SK-MEL-5 (cell line): ENCODE measurements at regions not wholly inside any gene's neighbourhood (a gene's known extent, or its start where the extent isn't known, plus 50 kb on each side); places are given as distances from the start of the nearest gene placed in this dataset.
"Not testable (repeated sequence)": the region's sequence is repeated elsewhere in the genome, so short reads cannot be mapped to it uniquely, and the experiment has no call there.

ENCODE experiments used
- DNase-seq: peaks from one replicate; pipeline ENCODE4 v3.0.0-alpha.2; 2016; ENCODE audit warnings: low read depth, low spot score
- in situ Hi-C: cut with HindIII; loops from 2 replicates; pipeline ENCODE4 v1.10.0; 2016; ENCODE audit warnings: low sequenced_read_pairs, high pct_unique_total_duplicates, low pct_unique_long_range_greater_than_20kb

DNA sequence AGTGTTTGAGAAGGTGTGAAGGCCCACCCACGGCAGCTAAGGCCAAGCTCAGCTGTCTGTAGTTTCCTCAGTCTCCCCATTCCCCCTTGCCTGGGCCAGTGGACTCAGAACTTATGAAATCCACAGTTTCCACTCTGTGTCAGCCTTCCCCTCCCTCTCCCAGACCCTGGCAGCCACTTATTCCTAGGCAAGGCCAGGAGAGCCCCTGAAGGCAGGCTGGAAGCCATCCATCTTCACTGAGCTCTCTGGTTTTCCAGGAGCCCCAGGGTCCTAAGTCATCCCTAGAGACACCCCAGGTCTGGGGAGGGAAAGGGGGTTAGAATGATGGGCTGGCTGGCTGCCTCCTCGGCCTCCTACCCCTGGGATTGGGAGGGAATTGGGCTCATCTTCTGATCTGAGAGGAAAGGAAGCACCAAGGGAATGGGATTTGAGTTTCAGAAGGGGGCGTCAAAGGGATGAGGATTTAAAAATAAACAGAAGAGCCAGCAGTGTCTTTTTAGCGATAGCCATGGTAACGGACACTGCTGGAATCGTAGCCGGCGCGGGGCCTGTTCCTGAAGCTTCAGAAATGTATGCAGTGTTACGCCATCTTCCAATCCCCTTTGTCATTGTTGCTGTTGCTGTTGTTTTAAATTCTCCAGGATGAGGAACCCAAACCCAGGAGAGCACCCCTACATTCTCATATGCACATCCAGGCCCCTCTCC is 561.1 kb upstream of the CADM1 start:
- no peak for DNase-seq
- in situ Hi-C loops = no loop called here

GRCh38 chr11:116062490-116063171 is 558.4 kb upstream of the CADM1 start:
- no peak for DNase-seq
- in situ Hi-C loops = no loop called here

DNA sequence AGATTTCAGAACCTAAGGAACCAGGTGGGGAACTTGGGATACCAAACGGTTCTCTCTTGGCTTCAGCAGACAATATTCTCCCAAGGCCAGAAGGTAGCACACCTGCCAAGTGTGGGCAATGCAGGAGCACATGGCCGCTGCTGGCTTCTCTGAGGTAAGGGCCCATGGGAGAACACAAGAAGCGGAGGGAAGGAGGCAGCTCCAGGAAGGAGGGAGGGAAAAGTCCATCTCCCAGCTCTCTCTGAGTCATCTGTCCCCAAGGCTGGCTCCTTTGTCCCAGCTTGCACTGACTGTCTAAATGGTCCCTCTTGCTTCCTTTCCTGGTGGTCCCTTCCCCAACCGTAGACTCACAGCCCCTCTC is 557.9 kb upstream of the CADM1 start:
- in situ Hi-C loops = no loop called here
- DNase-seq = no peak

DNA sequence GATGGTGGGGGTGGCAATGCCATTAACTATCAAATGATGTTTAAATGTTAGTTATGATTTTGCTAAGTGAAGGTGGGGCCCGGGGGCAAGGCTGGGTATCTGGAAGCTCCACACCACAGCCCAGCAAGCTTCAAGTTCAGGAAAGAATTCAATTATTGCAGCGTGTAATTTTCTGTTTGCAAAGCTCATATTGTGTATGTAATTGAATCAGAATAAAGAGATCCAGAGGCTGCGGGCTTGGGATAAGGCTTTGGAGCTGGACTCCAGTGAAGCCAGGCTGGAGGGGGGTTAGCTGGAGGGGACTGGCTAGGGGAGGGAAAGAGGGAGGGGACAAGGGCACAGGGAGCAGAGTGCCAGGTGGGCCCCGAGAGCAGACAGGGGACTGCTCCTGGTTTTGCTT is 557.1 kb upstream of the CADM1 start:
- in situ Hi-C loops = no loop called here
- DNase-seq = no peak

- in situ Hi-C loops = no loop called here
- DNase-seq = no peak
Measured at GRCh38 chr11:116059919-116060318, 555.7 kb upstream of the CADM1 start.

GRCh38 chr11:116057000-116057399 is 552.8 kb upstream of the CADM1 start:
- DNase-seq = no peak
- in situ Hi-C loops = no loop called here

GRCh38 chr11:116055064-116055463 is 550.8 kb upstream of the CADM1 start:
- in situ Hi-C loops = no loop called here
- no peak for DNase-seq

DNA sequence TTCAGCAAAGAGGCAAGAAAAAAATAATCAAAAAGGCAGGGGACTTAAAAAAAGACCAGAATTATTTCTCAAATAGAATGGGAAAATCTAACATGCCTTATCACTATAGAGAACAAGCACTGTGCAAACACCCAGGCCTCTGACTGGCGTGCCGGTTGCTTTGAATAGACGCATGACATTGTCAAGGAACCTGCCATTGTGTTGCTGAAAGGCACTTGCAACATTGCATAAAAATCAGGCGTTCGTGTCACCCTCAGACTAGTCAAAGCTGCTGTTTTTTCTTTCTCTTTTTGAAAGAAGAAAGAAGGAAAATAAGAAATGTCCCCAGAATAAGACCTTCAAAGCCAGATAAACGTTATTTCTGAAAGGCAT is 549.3 kb upstream of the CADM1 start:
- in situ Hi-C loops = no loop called here
- DNase-seq = no peak

- in situ Hi-C loops = no loop called here
- DNase-seq = no peak
Measured at GRCh38 chr11:116052603-116053547, 548.7 kb upstream of the CADM1 start.

DNA sequence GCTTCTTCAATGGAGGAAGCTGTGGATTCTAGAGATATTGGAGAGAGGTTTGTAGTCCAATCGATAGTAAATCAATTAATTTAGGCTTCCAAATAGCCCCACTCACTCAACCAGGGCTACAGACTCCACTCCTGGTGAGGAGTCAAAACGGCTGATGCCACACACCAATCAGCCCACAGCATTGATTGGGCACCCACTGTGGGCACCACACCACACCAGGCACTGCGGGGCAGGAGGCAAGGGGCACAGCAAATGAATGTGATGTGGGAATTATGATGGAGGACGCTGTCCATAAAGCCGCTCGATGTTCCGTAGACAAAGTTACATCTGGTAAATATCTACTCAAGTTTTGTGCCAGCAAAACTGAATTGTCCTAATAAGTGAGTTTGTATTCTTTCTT is 547.3 kb upstream of the CADM1 start:
- in situ Hi-C loops = no loop called here

GRCh38 chr11:116049383-116049782 is 545.2 kb upstream of the CADM1 start:
- no peak for DNase-seq
- in situ Hi-C loops = no loop called here

More for the DNA sequence above, 547.3 kb upstream of the CADM1 start:
- DNase-seq = no peak

GRCh38 chr11:116046127-116046526 is 541.9 kb upstream of the CADM1 start:
- DNase-seq = no peak
- in situ Hi-C loops = no loop called here

GRCh38 chr11:116044941-116045340 is 540.7 kb upstream of the CADM1 start:
- in situ Hi-C loops = no loop called here

DNA sequence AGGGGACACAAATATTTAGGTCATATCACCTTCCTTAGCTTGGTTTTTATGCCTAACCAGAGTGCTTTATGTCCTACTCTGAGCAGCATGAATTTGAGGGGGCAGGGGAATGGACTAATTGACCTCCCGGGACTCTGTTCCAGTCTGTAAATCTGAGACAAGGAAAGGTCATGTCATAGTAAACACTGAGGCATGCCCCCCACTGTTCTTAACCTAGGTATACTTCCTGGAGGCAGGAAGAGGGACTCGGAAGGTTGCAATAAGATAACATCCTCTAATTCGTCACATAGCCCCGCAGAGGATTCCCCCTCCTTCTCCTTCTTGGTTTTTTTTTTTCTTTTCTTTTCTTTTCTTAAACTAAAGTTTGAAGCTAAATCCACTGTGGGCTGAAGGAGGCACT is 540.3 kb upstream of the CADM1 start:
- no peak for DNase-seq
- in situ Hi-C loops = no loop called here

More at GRCh38 chr11:116044941-116045340, 540.7 kb upstream of the CADM1 start:
- DNase-seq = no peak

DNA sequence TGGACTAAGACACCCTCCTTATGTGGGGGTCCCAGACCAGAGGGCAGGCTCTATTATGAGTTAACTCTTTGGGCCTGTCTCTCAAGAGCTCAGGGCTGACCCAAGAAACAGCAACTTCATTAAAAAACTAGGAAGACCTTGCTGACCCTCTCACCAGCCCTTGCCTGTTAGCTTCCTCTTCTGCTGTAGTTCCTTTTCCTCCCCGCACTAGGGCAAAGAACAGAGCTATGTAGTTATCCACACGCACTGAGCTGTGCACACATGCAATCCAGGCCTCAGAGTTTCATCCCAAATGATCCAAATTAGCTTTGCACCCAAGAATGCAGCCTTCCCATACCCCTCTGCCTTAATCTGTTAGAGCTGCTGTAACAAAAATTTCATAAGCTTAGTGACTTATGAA is 539.6 kb upstream of the CADM1 start:
- DNase-seq = no peak

DNA sequence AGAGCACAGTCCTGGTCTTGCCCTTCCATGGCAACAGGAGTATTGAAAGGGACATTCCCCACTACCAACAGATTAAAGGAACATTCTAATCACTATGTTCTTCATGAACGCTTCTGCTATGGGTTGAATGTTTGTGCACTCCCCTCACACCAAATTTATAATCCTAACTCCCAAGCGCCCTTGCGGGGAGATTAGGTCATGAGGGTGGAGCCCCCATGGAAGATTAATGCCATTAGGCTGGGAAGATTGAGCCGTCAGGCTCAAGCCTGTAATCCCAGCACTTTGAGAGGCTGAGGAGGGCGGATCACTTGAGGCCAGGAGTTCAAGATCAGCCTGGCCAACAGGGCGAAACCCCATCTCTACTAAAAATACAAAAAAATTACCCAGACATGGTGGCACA is 538.8 kb upstream of the CADM1 start:
- in situ Hi-C loops, DNase-seq: not testable (repeated sequence)

More for the DNA sequence above, 539.6 kb upstream of the CADM1 start:
- in situ Hi-C loops = no loop called here

DNA sequence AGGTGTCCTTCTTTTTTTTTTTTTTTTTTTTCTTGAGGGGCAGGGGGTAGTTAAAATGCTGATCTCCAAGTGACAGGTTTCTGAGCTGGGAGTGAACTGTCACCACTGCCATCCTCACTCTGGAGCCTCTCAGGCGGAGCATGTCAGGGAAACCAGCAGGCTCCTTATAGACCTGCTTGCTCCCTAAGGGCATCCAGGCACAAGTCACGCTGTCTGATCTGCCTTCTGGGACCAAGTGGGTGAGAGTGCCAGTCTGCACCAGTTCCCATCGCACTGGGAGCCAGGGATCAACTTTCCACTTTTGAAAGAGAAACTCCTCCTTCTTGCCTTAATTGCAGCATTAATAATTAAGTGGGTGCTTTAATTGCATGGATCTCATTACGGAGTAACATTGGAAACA is 537.9 kb upstream of the CADM1 start:
- no peak for DNase-seq
- in situ Hi-C loops = no loop called here

GRCh38 chr11:116037861-116038260 is 533.6 kb upstream of the CADM1 start:
- in situ Hi-C loops = no loop called here
- DNase-seq = no peak
